DOHH2 (cell line): ENCODE measurements at regions not wholly inside any gene's neighbourhood (a gene's known extent, or its start where the extent isn't known, plus 50 kb on each side); places are given as distances from the start of the nearest gene placed in this dataset.

ENCODE experiments used
- H3F3A ChIP-seq: fragments of 200-600 bp; sonication (generic), shearing (Covaris generic); 2 replicates; pipeline ENCODE4 v1.6.0; 2016; ENCODE audit warnings: antibody characterized with exemption, mild to moderate bottlenecking; ENCODE audit not compliant: control insufficient read depth, insufficient read depth
- H3K27ac ChIP-seq: fragments of 200-600 bp; sonication (generic); 2 replicates; pipeline ENCODE4 v1.5.1; 2014; ENCODE audit warnings: low read depth, mild to moderate bottlenecking, low read length, moderate library complexity
- H3K27me3 ChIP-seq: fragments of 200-600 bp; sonication (generic); 2 replicates; pipeline ENCODE4 v1.6.1; 2014; ENCODE audit warnings: mild to moderate bottlenecking, low read length, mixed read lengths; ENCODE audit not compliant: control insufficient read depth
- H3K36me3 ChIP-seq: fragments of 200-600 bp; sonication (generic); 2 replicates; pipeline ENCODE4 v1.6.1; 2014; ENCODE audit warnings: mild to moderate bottlenecking, low read length, moderate library complexity, mixed read lengths; ENCODE audit not compliant: control insufficient read depth
- H3K4me1 ChIP-seq: fragments of 200-600 bp; sonication (generic); 2 replicates; pipeline ENCODE4 v1.6.1; 2014; ENCODE audit warnings: mild to moderate bottlenecking, low read length, mixed read lengths; ENCODE audit not compliant: control insufficient read depth
- H3K4me2 ChIP-seq: fragments of 200-600 bp; sonication (generic); 2 replicates; pipeline ENCODE4 v1.6.0; 2014; ENCODE audit warnings: mild to moderate bottlenecking, low read length, moderate library complexity
- H3K4me3 ChIP-seq: fragments of 200-600 bp; sonication (generic); 2 replicates; pipeline ENCODE4 v1.5.1; 2014; ENCODE audit warnings: mild to moderate bottlenecking, low read length, mixed read lengths
- H3K79me2 ChIP-seq: fragments of 200-600 bp; sonication (generic); 2 replicates; pipeline ENCODE4 v1.6.1; 2014; ENCODE audit warnings: mild to moderate bottlenecking, low read length, mixed read lengths; ENCODE audit not compliant: control insufficient read depth
- H3K9me2 ChIP-seq: fragments of 200-600 bp; sonication (generic); replicated peaks from 2 replicates; pipeline ENCODE4 v1.6.1; 2014; ENCODE audit warnings: mild to moderate bottlenecking, low read length, mixed read lengths; ENCODE audit not compliant: control insufficient read depth
- H3K9me3 ChIP-seq: fragments of 200-600 bp; sonication (generic); 2 replicates; pipeline ENCODE4 v1.6.1; 2014; ENCODE audit warnings: antibody characterized with exemption, low read length, mixed read lengths; ENCODE audit not compliant: control insufficient read depth, insufficient read depth
- H4K20me1 ChIP-seq: fragments of 200-600 bp; sonication (generic); 2 replicates; pipeline ENCODE4 v1.6.0; 2014; ENCODE audit warnings: low read depth, mild to moderate bottlenecking, antibody characterized with exemption, low read length, moderate library complexity; ENCODE audit not compliant: control insufficient read depth, insufficient read depth
- CTCF ChIP-seq: fragments of 200-600 bp; sonication (generic); IDR thresholded peaks from one replicate; pipeline ENCODE4 v1.5.1; 2014; ENCODE audit warnings: antibody characterized with exemption, mild to moderate bottlenecking, low read depth, low read length; ENCODE audit not compliant: poor library complexity, severe bottlenecking
- EZH2phosphoT487 ChIP-seq: fragments of 200-600 bp; sonication (generic); IDR thresholded peaks from 2 replicates; pipeline ENCODE4 v1.6.1; 2017; ENCODE audit warnings: borderline replicate concordance, mild to moderate bottlenecking, antibody characterized with exemption, low read length, moderate library complexity, mixed read lengths

GRCh38 chr3:76754247-76754646, 285.7 kb upstream of the ROBO2 start:
- Histone ChIP-seq H3K9me2 (no peaks in the 10 kb centered on the region), H3K4me2 (no peak overlapping the region), H3K36me3 (no peaks in the 10 kb centered on the region), H3K4me1 (no peaks in the 10 kb centered on the region), H3K79me2 (no peaks in the 10 kb centered on the region), H3K4me3 (no peak overlapping the region), H3F3A (no peaks in the 10 kb centered on the region), H3K27me3 (no peaks in the 10 kb centered on the region), H3K27ac (no peak overlapping the region), H3K9me3 (no peaks in the 10 kb centered on the region), H4K20me1 (no peaks in the 10 kb centered on the region)
- TF ChIP-seq EZH2phosphoT487, result no peak

- TF ChIP-seq CTCF (no peak), EZH2phosphoT487 (no peak)
- Histone ChIP-seq H3K27me3 (no peaks in the 10 kb centered on the region), H3F3A (no peaks in the 10 kb centered on the region), H3K27ac (no peak overlapping the region), H3K79me2 (no peaks in the 10 kb centered on the region), H3K4me3 (no peak overlapping the region), H3K9me3 (no peaks in the 10 kb centered on the region), H3K36me3 (no peaks in the 10 kb centered on the region), H3K4me2 (no peak overlapping the region), H3K9me2 (no peaks in the 10 kb centered on the region), H4K20me1 (no peaks in the 10 kb centered on the region), H3K4me1 (no peaks in the 10 kb centered on the region)
These were observed 283.3 kb upstream of the ROBO2 start for GRCh38 chr3:76756577-76756976.

GRCh38 chr3:76760336-76760735, 279.6 kb upstream of the ROBO2 start:
- TF ChIP-seq CTCF, result no peak
- no peak for TF ChIP-seq EZH2phosphoT487
- H3K27me3 ChIP-seq, result no peaks in the 10 kb centered on the region
- H3K9me3 ChIP-seq, result no peaks in the 10 kb centered on the region
- H3F3A ChIP-seq, result no peaks in the 10 kb centered on the region
- H3K9me2 ChIP-seq, result no peaks in the 10 kb centered on the region
- no peak overlapping the region for H3K4me2 ChIP-seq
- H3K4me1 ChIP-seq, result no peaks in the 10 kb centered on the region
- no peak overlapping the region for H3K27ac ChIP-seq
- H3K4me3 ChIP-seq, result no peak overlapping the region
- H3K79me2 ChIP-seq, result no peaks in the 10 kb centered on the region
- no peaks in the 10 kb centered on the region for H3K36me3 ChIP-seq
- H4K20me1 ChIP-seq, result no peaks in the 10 kb centered on the region

GRCh38 chr3:76765511-76765910, 274.4 kb upstream of the ROBO2 start:
- H3K4me2 ChIP-seq, result no peak overlapping the region
- H3K36me3 ChIP-seq, result no peaks in the 10 kb centered on the region
- H3K27ac ChIP-seq, result no peak overlapping the region
- H3K9me2 ChIP-seq, result no peaks in the 10 kb centered on the region
- no peaks in the 10 kb centered on the region for H3K4me1 ChIP-seq
- no peaks in the 10 kb centered on the region for H3K27me3 ChIP-seq
- H3K9me3 ChIP-seq, result no peaks in the 10 kb centered on the region
- no peaks in the 10 kb centered on the region for H3K79me2 ChIP-seq
- no peaks in the 10 kb centered on the region for H4K20me1 ChIP-seq
- no peak overlapping the region for H3K4me3 ChIP-seq
- no peaks in the 10 kb centered on the region for H3F3A ChIP-seq
- TF ChIP-seq CTCF (no peak), EZH2phosphoT487 (no peak)
